ENCODE measurements at regions not wholly inside any gene's neighbourhood (a gene's known extent, or its start where the extent isn't known, plus 50 kb on each side); places are given as distances from the start of the nearest gene placed in this dataset.

DNA sequence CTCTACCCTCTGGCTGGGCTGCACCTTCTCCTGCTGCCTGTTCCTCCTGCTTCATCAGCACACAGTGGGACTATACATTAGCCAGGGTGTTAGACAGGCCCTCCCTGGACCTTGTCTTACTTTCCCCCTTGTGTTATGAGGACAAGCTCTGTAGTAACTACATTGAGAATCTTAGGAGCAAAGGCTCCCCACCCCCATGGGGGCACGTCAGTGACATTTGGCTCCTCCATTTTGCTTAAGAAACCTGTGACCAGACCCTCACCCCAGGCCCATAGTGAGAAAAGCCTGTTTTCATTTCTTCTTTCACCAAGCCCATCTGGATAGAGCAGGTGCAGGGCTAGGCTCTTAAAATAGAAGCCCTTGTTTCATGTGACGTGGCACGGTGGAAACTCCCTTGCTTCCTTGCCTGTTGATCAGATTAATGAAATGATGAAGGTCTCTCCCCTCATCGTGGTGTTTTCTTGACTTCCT is 146.7 kb downstream of the RPIA start:
- no peak overlapping the region for H2AFZ ChIP-seq (ENCODE audit: low read length)
- BruUV-seq (replicated peaks) = no TSS peak
- H3K4me2 ChIP-seq (ENCODE audit: low read length) = peak overlapping the region; percentile 83
- ChIA-PET CTCF (ENCODE audit: unreplicated experiment) (interaction anchor here (1.0 to 1.5 kb wide), 3 partner anchors 42 to 86 kb away, joined by 3 to 7 read pairs (median 5); no protein-coding TSS in a partner anchor), POLR2A (interaction anchor here (0.8 to 26.4 kb wide), 10 partner anchors 15 to 315 kb away, joined by 3 to 2147 read pairs (median 12); no protein-coding TSS in a partner anchor)
- no peak for TF ChIP-seq EZH2phosphoT487 (IDR thresholded peaks at IDR 0.05; ENCODE audit: borderline replicate concordance, low read depth, low read length)
- TF ChIP-seq, protein P1, sequence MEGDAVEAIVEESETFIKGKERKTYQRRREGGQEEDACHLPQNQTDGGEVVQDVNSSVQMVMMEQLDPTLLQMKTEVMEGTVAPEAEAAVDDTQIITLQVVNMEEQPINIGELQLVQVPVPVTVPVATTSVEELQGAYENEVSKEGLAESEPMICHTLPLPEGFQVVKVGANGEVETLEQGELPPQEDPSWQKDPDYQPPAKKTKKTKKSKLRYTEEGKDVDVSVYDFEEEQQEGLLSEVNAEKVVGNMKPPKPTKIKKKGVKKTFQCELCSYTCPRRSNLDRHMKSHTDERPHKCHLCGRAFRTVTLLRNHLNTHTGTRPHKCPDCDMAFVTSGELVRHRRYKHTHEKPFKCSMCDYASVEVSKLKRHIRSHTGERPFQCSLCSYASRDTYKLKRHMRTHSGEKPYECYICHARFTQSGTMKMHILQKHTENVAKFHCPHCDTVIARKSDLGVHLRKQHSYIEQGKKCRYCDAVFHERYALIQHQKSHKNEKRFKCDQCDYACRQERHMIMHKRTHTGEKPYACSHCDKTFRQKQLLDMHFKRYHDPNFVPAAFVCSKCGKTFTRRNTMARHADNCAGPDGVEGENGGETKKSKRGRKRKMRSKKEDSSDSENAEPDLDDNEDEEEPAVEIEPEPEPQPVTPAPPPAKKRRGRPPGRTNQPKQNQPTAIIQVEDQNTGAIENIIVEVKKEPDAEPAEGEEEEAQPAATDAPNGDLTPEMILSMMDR (conservative IDR thresholded peaks at IDR 0.05; ENCODE audit: low read length) = no peak
- peaks cover 92% of the 10 kb centered on the region for H3K79me2 ChIP-seq (ENCODE audit: insufficient read depth, low read depth, low read length)
- H3K9me2 ChIP-seq (ENCODE audit: insufficient read depth, low read length) = no peaks in the 10 kb centered on the region
- peak overlapping the region; percentile 66 for H3K4me3 ChIP-seq (ENCODE audit: low read depth, low read length, poor library complexity, severe bottlenecking)
- H3K9me3 ChIP-seq (ENCODE audit: low read length) = no peaks in the 10 kb centered on the region
- H3K36me3 ChIP-seq (ENCODE audit: insufficient read depth, low read length) = no peaks in the 10 kb centered on the region
- no peaks in the 10 kb centered on the region for H4K20me1 ChIP-seq (ENCODE audit: insufficient read depth, low read length)
- peak overlapping the region; percentile 100 for H3K27ac ChIP-seq (ENCODE audit: low read depth, low read length, poor library complexity, severe bottlenecking)
- intact Hi-C loops (cut with micrococcal nuclease; ENCODE audit: unreplicated experiment) = loop anchor here (1.0 kb wide), 4 partner anchors 8 to 84 kb away; no protein-coding TSS in a partner anchor
- H3K4me1 ChIP-seq (ENCODE audit: insufficient read depth, low read length, poor library complexity, severe bottlenecking) = peaks cover 99% of the 10 kb centered on the region
- DNase-seq (ENCODE audit: low spot score) = peak; percentile 100

DNA sequence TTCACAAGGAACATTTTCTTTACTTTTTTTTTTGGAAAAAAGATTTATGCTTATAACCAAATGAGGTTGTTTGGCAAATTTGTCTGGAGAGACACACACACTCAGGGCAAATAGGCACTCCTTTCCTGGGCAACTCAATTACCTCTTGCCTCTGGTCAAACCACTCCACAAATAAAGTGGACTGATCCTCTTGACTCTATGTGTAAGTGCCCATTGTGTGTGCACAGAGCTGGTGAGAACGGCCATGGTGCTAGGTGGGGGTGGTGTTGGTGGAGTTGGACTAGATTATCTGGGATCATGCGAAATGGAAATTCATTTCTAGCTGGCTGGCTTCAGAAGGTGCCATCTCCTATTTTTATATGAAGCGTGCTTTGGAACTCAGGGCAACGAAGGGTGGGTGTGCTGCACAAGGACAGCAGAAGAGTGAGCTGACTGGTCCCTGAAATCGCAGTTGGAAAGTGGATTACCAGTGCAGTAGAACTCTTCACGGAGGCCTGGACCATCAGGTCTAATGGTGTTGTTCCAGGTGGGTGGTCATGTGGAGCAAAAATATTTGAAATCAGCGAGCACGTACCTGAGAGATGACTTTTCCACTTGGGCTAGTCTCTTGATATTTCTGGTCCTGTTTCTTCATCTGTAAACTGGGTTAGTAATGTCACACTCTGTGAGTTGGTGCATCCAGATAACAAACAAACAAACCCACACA is 149.9 kb downstream of the RPIA start:
- Histone ChIP-seq H3K4me2 (ENCODE audit: low read length) (peak overlapping the region; percentile 74), H2AFZ (ENCODE audit: low read length) (no peak overlapping the region), H3K4me1 (ENCODE audit: insufficient read depth, low read length, poor library complexity, severe bottlenecking) (peaks cover 98% of the 10 kb centered on the region), H3K79me2 (ENCODE audit: insufficient read depth, low read depth, low read length) (peaks cover 81% of the 10 kb centered on the region; the same call in 1 of the 2 replicates), H3K36me3 (ENCODE audit: insufficient read depth, low read length) (peaks cover 4% of the 10 kb centered on the region; the same call in 1 of the 2 replicates), H4K20me1 (ENCODE audit: insufficient read depth, low read length) (no peaks in the 10 kb centered on the region), H3K9me2 (ENCODE audit: insufficient read depth, low read length) (no peaks in the 10 kb centered on the region), H3K9me3 (ENCODE audit: low read length) (no peaks in the 10 kb centered on the region), H3K27ac (ENCODE audit: low read depth, low read length, poor library complexity, severe bottlenecking) (peak overlapping the region; percentile 100), H3K4me3 (ENCODE audit: low read depth, low read length, poor library complexity, severe bottlenecking) (peak overlapping the region; percentile 45)
- intact Hi-C loops (cut with micrococcal nuclease; ENCODE audit: unreplicated experiment) = no loop called here
- TF ChIP-seq, protein P1 (conservative IDR thresholded peaks at IDR 0.05; ENCODE audit: low read length) = no peak
- TF ChIP-seq EZH2phosphoT487 (IDR thresholded peaks at IDR 0.05; ENCODE audit: borderline replicate concordance, low read depth, low read length) = no peak
- peak; percentile 89 for DNase-seq (ENCODE audit: low spot score)
- no TSS peak for BruUV-seq (replicated peaks)
- ChIA-PET POLR2A (interaction anchor here (1.1 to 27.8 kb wide), 6 partner anchors 1 to 312 kb away, joined by 5 to 2147 read pairs (median 414); no protein-coding TSS in a partner anchor), CTCF (ENCODE audit: unreplicated experiment) (interaction anchor here (1.0 kb wide), 1 partner anchor 89 kb away, joined by 3 read pairs; no protein-coding TSS in a partner anchor)

Data from OCI-LY7 (cell line).